H1 (cell line): ENCODE measurements at regions not wholly inside any gene's neighbourhood (a gene's known extent, or its start where the extent isn't known, plus 50 kb on each side); places are given as distances from the start of the nearest gene placed in this dataset.

Experiments
- CTCF ChIA-PET: fragments of 300-600 bp; sonication (Branson Sonifier 250); formaldehyde crosslinking; loops from one replicate; lab custom pipeline; 2021; ENCODE audit not compliant: partially characterized antibody; lab: Charles Lee
- POLR2A ChIA-PET: fragments of 300-600 bp; sonication (Branson Sonifier 250); formaldehyde crosslinking; loops from one replicate; lab custom pipeline; 2021; ENCODE audit warnings: inconsistent platforms; ENCODE audit not compliant: partially characterized antibody; lab: Charles Lee
- DNase-seq, 2 experiments: peaks; one replicate each; pipeline versions ENCODE4 v3.0.0 to v3.0.0-alpha.2; 2010 to 2022; ENCODE audit warnings: low spot score in 2 of 2, low read depth in 1 of 2, mixed read lengths in 1 of 2
- FAIRE-seq: peaks from 2 replicates; lab custom pipeline; 2011; peaks lifted over from hg19 to GRCh38; lab: Jason Lieb, UNC
- H2AFZ ChIP-seq: 2 replicates; pipeline ENCODE4 v1.8.1; 2012; ENCODE audit warnings: low read length, inconsistent platforms
- H2AK5ac ChIP-seq: 2 replicates; pipeline ENCODE4 v1.6.1; 2013; ENCODE audit warnings: low read depth, low read length
- H2BK120ac ChIP-seq: replicated peaks from 2 replicates; pipeline ENCODE3; 2013; ENCODE audit warnings: low read depth, low read length, inconsistent platforms
- H2BK12ac ChIP-seq: 2 replicates; pipeline ENCODE4 v1.6.1; 2013; ENCODE audit warnings: low read depth, low read length
- H2BK15ac ChIP-seq: 2 replicates; pipeline ENCODE4 v1.6.1; 2013; ENCODE audit warnings: low read length
- H2BK20ac ChIP-seq: 2 replicates; pipeline ENCODE4 v1.6.1; 2013; ENCODE audit warnings: low read length
- H2BK5ac ChIP-seq: 2 replicates; pipeline ENCODE4 v1.6.1; 2013; ENCODE audit warnings: low read depth, low read length
- H3K14ac ChIP-seq: 2 replicates; pipeline ENCODE4 v1.6.1; 2013; ENCODE audit warnings: inconsistent platforms; ENCODE audit not compliant: insufficient read length
- H3K18ac ChIP-seq: 2 replicates; pipeline ENCODE4 v1.6.1; 2013; ENCODE audit warnings: low read length; ENCODE audit errors: extremely low read depth
- H3K23ac ChIP-seq: 2 replicates; pipeline ENCODE4 v1.6.1; 2013; ENCODE audit warnings: inconsistent platforms; ENCODE audit not compliant: insufficient read length
- H3K23me2 ChIP-seq: 2 replicates; pipeline ENCODE4 v1.6.1; 2013; ENCODE audit warnings: low read depth, low read length
- H3K27ac ChIP-seq: 2 replicates; pipeline ENCODE4 v1.6.1; 2011; ENCODE audit warnings: low read depth, low read length, inconsistent platforms
- H3K27me3 ChIP-seq, 4 experiments: replicated peaks in 1 of 4; 1 replicate in 1 of 4; 2 replicates in 3 of 4; pipeline versions ENCODE4 v1.6.1 to v1.8.1; 2011 to 2013; ENCODE audit warnings: low read length in 3 of 4, mild to moderate bottlenecking in 3 of 4, inconsistent platforms in 2 of 4, mixed read lengths in 2 of 4, moderate library complexity in 1 of 4; ENCODE audit not compliant: control insufficient read depth in 3 of 4, insufficient read depth in 3 of 4; ENCODE audit errors: extremely low read depth in 1 of 4
- H3K36me3 ChIP-seq, 4 experiments: 2 replicates each; pipeline versions ENCODE4 v1.6.1 to v1.8.1; 2011 to 2013; ENCODE audit warnings: mild to moderate bottlenecking in 4 of 4, low read length in 3 of 4, moderate library complexity in 2 of 4, control low read depth in 1 of 4, inconsistent platforms in 1 of 4; ENCODE audit not compliant: insufficient read depth in 4 of 4, control insufficient read depth in 2 of 4
- H3K4ac ChIP-seq: replicated peaks from 2 replicates; pipeline ENCODE3; 2013; ENCODE audit warnings: low read length, low read depth, mixed read lengths, inconsistent platforms; ENCODE audit not compliant: insufficient read length
- H3K4me1 ChIP-seq, 4 experiments: replicated peaks in 1 of 4; 1 replicate in 1 of 4; 2 replicates in 3 of 4; pipeline versions ENCODE4 v1.6.1 to v1.8.1; 2011 to 2013; ENCODE audit warnings: low read length in 3 of 4, inconsistent platforms in 2 of 4, mixed read lengths in 1 of 4; ENCODE audit not compliant: insufficient read depth in 4 of 4, control insufficient read depth in 3 of 4
- H3K4me2 ChIP-seq, 2 experiments: 2 replicates each; pipeline versions ENCODE4 v1.6.1 to v1.8.1; 2011 to 2013; ENCODE audit warnings: low read depth in 2 of 2, low read length in 2 of 2, control low read depth in 1 of 2, inconsistent platforms in 1 of 2, mild to moderate bottlenecking in 1 of 2; ENCODE audit not compliant: insufficient read depth in 1 of 2
- H3K4me3 ChIP-seq, 4 experiments: fragments of 200-600, 300-600 bp in 1 of 4; sonication (generic), shearing (Covaris generic), sonication (Bioruptor Twin) in 1 of 4; 2 replicates each; pipeline versions ENCODE4 v1.5.1 to v1.8.1; 2011 to 2016; ENCODE audit warnings: low read length in 4 of 4, low read depth in 3 of 4, control low read depth in 2 of 4, inconsistent platforms in 2 of 4, mild to moderate bottlenecking in 2 of 4, mixed read lengths in 1 of 4, moderate library complexity in 1 of 4; ENCODE audit not compliant: insufficient read depth in 2 of 4; ENCODE audit errors: extremely low read depth in 1 of 4
- H3K56ac ChIP-seq: replicated peaks from 2 replicates; pipeline ENCODE3; 2013; ENCODE audit warnings: low read depth, mild to moderate bottlenecking, mixed read lengths, low read length, inconsistent platforms; ENCODE audit not compliant: insufficient read length
- H3K79me1 ChIP-seq: 2 replicates; pipeline ENCODE4 v1.6.1; 2013; ENCODE audit warnings: low read depth, low read length, control low read depth
- H3K79me2 ChIP-seq, 2 experiments: 2 replicates each; pipeline versions ENCODE4 v1.6.1 to v1.8.1; 2012 to 2013; ENCODE audit warnings: low read length in 2 of 2, mild to moderate bottlenecking in 2 of 2, inconsistent platforms in 1 of 2; ENCODE audit not compliant: insufficient read depth in 2 of 2, control insufficient read depth in 1 of 2
- H3K9ac ChIP-seq, 4 experiments: replicated peaks in 1 of 4; 1 replicate in 1 of 4; 2 replicates in 3 of 4; pipeline versions ENCODE4 v1.6.1 to v1.8.1; 2011 to 2013; ENCODE audit warnings: low read depth in 3 of 4, low read length in 3 of 4, control low read depth in 2 of 4, mild to moderate bottlenecking in 2 of 4, moderate library complexity in 2 of 4, inconsistent platforms in 1 of 4; ENCODE audit errors: extremely low read depth in 1 of 4
- H3K9me3 ChIP-seq, 2 experiments: 2 replicates each; pipeline versions ENCODE4 v1.6.1 to v1.8.1; 2012 to 2013; ENCODE audit warnings: mild to moderate bottlenecking in 2 of 2, moderate library complexity in 2 of 2, control low read depth in 1 of 2, inconsistent platforms in 1 of 2, low read depth in 1 of 2, low read length in 1 of 2, mixed read lengths in 1 of 2; ENCODE audit not compliant: insufficient read depth in 2 of 2
- H4K20me1 ChIP-seq, 2 experiments: replicated peaks in 1 of 2; 2 replicates each; pipeline versions ENCODE3 to v1.8.1; 2011 to 2013; ENCODE audit warnings: inconsistent platforms in 2 of 2, low read length in 2 of 2, mild to moderate bottlenecking in 1 of 2; ENCODE audit not compliant: insufficient read depth in 2 of 2, control insufficient read depth in 1 of 2
- H4K5ac ChIP-seq: 2 replicates; pipeline ENCODE4 v1.6.1; 2013; ENCODE audit warnings: low read length, low read depth, mixed read lengths, inconsistent platforms; ENCODE audit not compliant: insufficient read length
- H4K8ac ChIP-seq: 2 replicates; pipeline ENCODE4 v1.8.0; 2013; ENCODE audit warnings: mild to moderate bottlenecking, moderate library complexity, low read length, inconsistent platforms; ENCODE audit not compliant: insufficient read depth; ENCODE audit errors: extremely low read depth
- H4K91ac ChIP-seq: replicated peaks from 2 replicates; pipeline ENCODE3; 2013; ENCODE audit warnings: low read length, mixed read lengths, inconsistent platforms; ENCODE audit not compliant: insufficient read length
- CBX5 ChIP-seq: fragments of 300-800, 300-1000 bp; sonication (generic); IDR thresholded peaks from 2 replicates; pipeline ENCODE4 v1.7.1; 2016; ENCODE audit warnings: antibody characterized with exemption, low read length, low read depth
- CREB1 ChIP-seq: IDR thresholded peaks from 2 replicates; pipeline ENCODE4 v1.6.1; 2012; ENCODE audit warnings: inconsistent platforms
- GABPA ChIP-seq: IDR thresholded peaks from 2 replicates; pipeline ENCODE4 v1.6.1; 2011; ENCODE audit warnings: mild to moderate bottlenecking, low read length, moderate library complexity, borderline replicate concordance; ENCODE audit not compliant: insufficient read depth
- KDM5A ChIP-seq: fragments of 200-600 bp; IDR thresholded peaks from 2 replicates; pipeline ENCODE4 v1.7.1; 2012; ENCODE audit warnings: mild to moderate bottlenecking, low read length, inconsistent platforms, mixed read lengths
- NRF1 ChIP-seq: IDR thresholded peaks from 2 replicates; pipeline ENCODE4 v1.6.1; 2011; ENCODE audit warnings: mild to moderate bottlenecking, low read depth, low read length, improper control_type of control experiment
- POLR2A ChIP-seq, 2 experiments: IDR thresholded peaks; 1 replicate in 1 of 2; 2 replicates in 1 of 2; pipeline ENCODE4 v1.6.1; 2011; ENCODE audit warnings: low read depth in 2 of 2, low read length in 2 of 2, mild to moderate bottlenecking in 2 of 2; ENCODE audit errors: control extremely low read depth in 1 of 2
- SAP30 ChIP-seq: fragments of 300-600 bp; sonication (generic); IDR thresholded peaks from 2 replicates; pipeline ENCODE4 v1.7.1; 2012; ENCODE audit warnings: low read length, moderate library complexity, mild to moderate bottlenecking, inconsistent platforms; ENCODE audit not compliant: insufficient read depth, insufficient replicate concordance
- SP1 ChIP-seq: IDR thresholded peaks from 2 replicates; pipeline ENCODE4 v1.6.1; 2011; ENCODE audit warnings: low read depth, low read length
- SP2 ChIP-seq: IDR thresholded peaks from 2 replicates; pipeline ENCODE4 v1.6.1; 2012; ENCODE audit warnings: mild to moderate bottlenecking, low read length, inconsistent platforms
- SUZ12 ChIP-seq: fragments of 200-600 bp; sonication (generic); IDR thresholded peaks from 2 replicates; pipeline ENCODE4 v1.6.1; 2012; ENCODE audit warnings: mild to moderate bottlenecking, inconsistent platforms, low read length, moderate library complexity, mixed read lengths
- TAF1 ChIP-seq: IDR thresholded peaks from 2 replicates; pipeline ENCODE4 v1.6.1; 2011; ENCODE audit warnings: mild to moderate bottlenecking, low read depth, low read length
- TCF12 ChIP-seq: IDR thresholded peaks from 2 replicates; pipeline ENCODE4 v1.6.1; 2011; ENCODE audit warnings: low read depth, mild to moderate bottlenecking, low read length
- TEAD4 ChIP-seq: IDR thresholded peaks from 2 replicates; pipeline ENCODE4 v1.6.1; 2012; ENCODE audit warnings: low read depth, low read length, inconsistent platforms, mixed read lengths
- WGBS, 2 experiments: shearing (Covaris generic) in 1 of 2; methylation state at CpG; one replicate each; pipeline versions ENCODE4 v1.1.6 to v1.1.7; 2013 to 2015; ENCODE audit warnings: low lambda C conversion rate in 2 of 2, mixed read lengths in 2 of 2, inconsistent platforms in 1 of 2, low coverage in 1 of 2, missing lambda C conversion rate in 1 of 2; ENCODE audit not compliant: insufficient replicate concordance in 2 of 2, insufficient coverage in 1 of 2, insufficient read length in 1 of 2; ENCODE audit errors: extremely low coverage in 1 of 2, missing lambda C conversion rate in 1 of 2; 5-methylcytosine and 5-hydroxymethylcytosine counted together
- TF ChIP-seq, protein P1 (sequence below): IDR thresholded peaks from 2 replicates; pipeline ENCODE4 v1.6.1; 2011; ENCODE audit warnings: low read depth, mild to moderate bottlenecking, low read length; ENCODE audit not compliant: insufficient read depth
- TF ChIP-seq, protein P2 (sequence below): IDR thresholded peaks from 2 replicates; pipeline ENCODE4 v1.6.1; 2012; ENCODE audit warnings: inconsistent platforms

DNA sequence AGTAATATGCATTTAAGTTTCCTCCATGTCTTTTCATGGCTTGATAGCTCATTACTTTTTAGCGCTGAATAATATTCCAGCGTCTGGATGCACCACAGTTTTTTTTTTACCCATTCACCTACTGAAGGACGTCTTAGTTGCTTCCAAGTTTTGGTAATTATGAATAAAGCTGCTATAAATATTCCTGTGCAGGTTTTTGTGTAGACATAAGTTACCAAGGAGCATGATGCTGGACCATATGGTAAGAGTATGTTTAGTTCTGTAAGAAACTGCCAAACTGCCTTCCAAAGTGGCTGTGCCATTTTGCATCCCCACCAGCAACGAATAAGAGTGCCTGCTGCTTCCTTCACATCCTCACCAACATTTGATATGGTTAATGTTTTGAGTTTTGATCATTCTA lies 195.6 kb downstream of the PIK3R1 start:
- no peak overlapping the region for H2BK20ac ChIP-seq
- 81% methylated on average over 4 of the region's 4 CpGs; no CpG with 5 or more reads in 1 of the 2 experiments for WGBS, 2 experiments
- H3K27me3 ChIP-seq = no peaks in the 10 kb centered on the region
- H2BK5ac ChIP-seq = no peak overlapping the region
- no peak overlapping the region for H3K4me2 ChIP-seq
- no peak overlapping the region for H4K5ac ChIP-seq
- ChIA-PET CTCF (interaction anchor here (1.3 kb wide), 1 partner anchor 11 kb away, joined by 4 read pairs; no protein-coding TSS in a partner anchor), POLR2A (interaction anchor here (0.6 kb wide), 1 partner anchor 45 kb away, joined by 3 read pairs; no protein-coding TSS in a partner anchor)
- H3K14ac ChIP-seq = no peak overlapping the region
- H3K9ac ChIP-seq = no peak overlapping the region
- no peak overlapping the region for H3K4ac ChIP-seq
- no peaks in the 10 kb centered on the region for H3K9me3 ChIP-seq
- H4K8ac ChIP-seq = no peak overlapping the region
- no peak overlapping the region for H3K4me3 ChIP-seq
- no peaks in the 10 kb centered on the region for H3K23me2 ChIP-seq
- H3K18ac ChIP-seq = no peak overlapping the region
- H4K20me1 ChIP-seq = no peaks in the 10 kb centered on the region
- H3K23ac ChIP-seq = no peak overlapping the region
- H3K36me3 ChIP-seq = no peaks in the 10 kb centered on the region
- H3K79me2 ChIP-seq = no peaks in the 10 kb centered on the region
- no peak overlapping the region for H4K91ac ChIP-seq
- DNase-seq = no peak
- FAIRE-seq = no peak
- no peak overlapping the region for H2BK12ac ChIP-seq
- no peak overlapping the region for H2AFZ ChIP-seq
- no peak overlapping the region for H2AK5ac ChIP-seq
- H3K56ac ChIP-seq = no peak overlapping the region
- no peak overlapping the region for H3K27ac ChIP-seq
- no peak overlapping the region for H2BK15ac ChIP-seq
- H3K4me1 ChIP-seq = peaks cover 0 to 9% (median 6%) of the 10 kb centered on the region in 4 experiments; a peak in 5 of 7 replicates
- no peak overlapping the region for H2BK120ac ChIP-seq
- no peaks in the 10 kb centered on the region for H3K79me1 ChIP-seq
- TF ChIP-seq SUZ12 = no peak
- TF ChIP-seq SAP30 = no peak
- TF ChIP-seq, protein P1, sequence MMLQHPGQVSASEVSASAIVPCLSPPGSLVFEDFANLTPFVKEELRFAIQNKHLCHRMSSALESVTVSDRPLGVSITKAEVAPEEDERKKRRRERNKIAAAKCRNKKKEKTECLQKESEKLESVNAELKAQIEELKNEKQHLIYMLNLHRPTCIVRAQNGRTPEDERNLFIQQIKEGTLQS = no peak
- no peak for TF ChIP-seq CBX5
- TF ChIP-seq CREB1 = no peak
- no peak for TF ChIP-seq TEAD4
- TF ChIP-seq KDM5A = no peak
- TF ChIP-seq TCF12 = no peak
- no peak for TF ChIP-seq TAF1
- no peak for TF ChIP-seq GABPA
- no peak for TF ChIP-seq POLR2A (IDR thresholded peaks at IDR 0.05; ENCODE audit: control extremely low read depth in 1 of 2, low read depth in 2 of 2, low read length in 2 of 2)
- no peak for TF ChIP-seq SP2
- TF ChIP-seq, protein P2, sequence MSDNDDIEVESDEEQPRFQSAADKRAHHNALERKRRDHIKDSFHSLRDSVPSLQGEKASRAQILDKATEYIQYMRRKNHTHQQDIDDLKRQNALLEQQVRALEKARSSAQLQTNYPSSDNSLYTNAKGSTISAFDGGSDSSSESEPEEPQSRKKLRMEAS = no peak
- TF ChIP-seq NRF1 = no peak
- TF ChIP-seq SP1 = no peak
